AG09309 (cell line): ENCODE measurements at regions not wholly inside any gene's neighbourhood (a gene's known extent, or its start where the extent isn't known, plus 50 kb on each side); places are given as distances from the start of the nearest gene placed in this dataset.

ENCODE experiments used
- DNase-seq: peaks from one replicate; pipeline ENCODE4 v3.0.0-alpha.2; 2010; ENCODE audit warnings: low read depth
- H3K4me3 ChIP-seq: 2 replicates; pipeline ENCODE4 v1.5.1; 2011; ENCODE audit warnings: mild to moderate bottlenecking, low read depth, low read length, moderate library complexity; ENCODE audit not compliant: control insufficient read depth
- TF ChIP-seq, protein P1 (sequence below): IDR thresholded peaks from 2 replicates; pipeline ENCODE4 v1.5.1; 2011; ENCODE audit warnings: mild to moderate bottlenecking, low read depth, low read length, inconsistent platforms; ENCODE audit not compliant: insufficient read depth, control insufficient read depth; ENCODE audit errors: missing control alignments

DNA sequence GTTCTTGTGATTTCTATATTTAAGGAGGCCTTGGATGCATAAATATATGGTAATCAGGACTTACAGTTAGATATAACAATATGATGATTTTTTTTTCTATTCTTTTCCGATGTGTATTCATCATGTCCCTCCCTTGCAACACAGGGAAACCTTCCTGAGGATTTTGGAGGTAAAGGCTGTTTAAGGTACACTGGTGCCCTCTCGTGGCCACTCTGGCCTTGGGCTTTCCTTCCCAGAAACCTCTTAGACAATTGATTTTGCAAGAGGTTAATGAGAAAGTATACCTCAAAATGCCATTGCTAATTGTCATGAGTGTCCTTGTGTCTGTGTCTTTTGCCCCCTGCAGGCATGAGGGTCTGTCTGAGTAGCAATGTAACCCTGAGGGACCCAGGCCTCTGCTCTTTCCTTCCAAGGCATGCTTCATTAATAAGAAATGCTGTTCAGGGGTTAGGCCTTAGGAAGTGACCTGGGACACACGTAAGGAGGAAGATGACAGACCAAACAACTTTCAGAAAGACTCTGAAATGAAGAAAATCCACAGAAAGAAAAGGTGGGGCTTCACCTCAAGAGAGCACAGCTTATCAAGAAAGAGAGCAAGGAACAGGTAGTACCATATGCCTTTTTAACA, 70.3 kb upstream of the PPP2R3A start:
- peak; percentile 59 for DNase-seq
- H3K4me3 ChIP-seq = no peak overlapping the region
- TF ChIP-seq, protein P1, sequence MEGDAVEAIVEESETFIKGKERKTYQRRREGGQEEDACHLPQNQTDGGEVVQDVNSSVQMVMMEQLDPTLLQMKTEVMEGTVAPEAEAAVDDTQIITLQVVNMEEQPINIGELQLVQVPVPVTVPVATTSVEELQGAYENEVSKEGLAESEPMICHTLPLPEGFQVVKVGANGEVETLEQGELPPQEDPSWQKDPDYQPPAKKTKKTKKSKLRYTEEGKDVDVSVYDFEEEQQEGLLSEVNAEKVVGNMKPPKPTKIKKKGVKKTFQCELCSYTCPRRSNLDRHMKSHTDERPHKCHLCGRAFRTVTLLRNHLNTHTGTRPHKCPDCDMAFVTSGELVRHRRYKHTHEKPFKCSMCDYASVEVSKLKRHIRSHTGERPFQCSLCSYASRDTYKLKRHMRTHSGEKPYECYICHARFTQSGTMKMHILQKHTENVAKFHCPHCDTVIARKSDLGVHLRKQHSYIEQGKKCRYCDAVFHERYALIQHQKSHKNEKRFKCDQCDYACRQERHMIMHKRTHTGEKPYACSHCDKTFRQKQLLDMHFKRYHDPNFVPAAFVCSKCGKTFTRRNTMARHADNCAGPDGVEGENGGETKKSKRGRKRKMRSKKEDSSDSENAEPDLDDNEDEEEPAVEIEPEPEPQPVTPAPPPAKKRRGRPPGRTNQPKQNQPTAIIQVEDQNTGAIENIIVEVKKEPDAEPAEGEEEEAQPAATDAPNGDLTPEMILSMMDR = peak; percentile 90

DNA sequence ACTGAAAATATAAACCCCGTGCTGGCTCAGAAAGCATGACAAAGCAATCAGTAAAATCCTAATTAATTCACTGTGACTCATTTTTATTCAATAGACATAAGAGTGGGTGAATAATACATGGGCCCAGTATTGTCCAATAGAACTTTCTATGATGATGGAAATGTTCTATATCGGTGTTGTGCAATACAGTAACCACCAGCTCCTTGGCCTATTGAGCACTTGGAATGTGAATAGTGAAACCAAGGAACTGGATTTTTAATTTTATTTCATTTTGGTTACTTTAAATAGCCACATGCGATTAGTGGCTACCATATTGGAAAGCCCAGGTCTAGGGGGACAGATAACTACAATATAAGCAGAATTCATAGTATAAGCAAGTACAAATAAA, 69.8 kb upstream of the PPP2R3A start:
- peak; percentile 18 for DNase-seq
- no peak overlapping the region for H3K4me3 ChIP-seq
- TF ChIP-seq, protein P1 = no peak

DNA sequence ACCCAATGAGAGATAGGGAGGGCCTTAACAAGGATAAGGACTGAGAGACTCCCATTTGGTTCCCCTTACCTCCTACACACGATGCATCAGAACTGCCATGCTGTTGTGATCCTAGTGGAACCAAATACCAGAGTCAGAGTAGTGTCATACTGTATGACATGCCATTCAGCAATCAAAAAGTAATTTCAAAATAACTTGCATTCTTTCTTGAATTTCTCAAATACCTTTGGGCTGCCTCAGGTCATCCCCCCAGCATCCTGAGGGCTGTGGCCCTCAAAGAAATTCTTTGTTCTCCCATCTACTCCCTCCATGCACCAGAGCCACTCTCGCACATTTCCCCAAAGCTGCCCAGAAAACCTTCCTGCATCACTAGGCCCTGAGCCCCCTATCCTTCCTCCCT, 68.9 kb upstream of the PPP2R3A start:
- no peak for DNase-seq
- H3K4me3 ChIP-seq = no peak overlapping the region
- TF ChIP-seq, protein P1 = no peak

DNA sequence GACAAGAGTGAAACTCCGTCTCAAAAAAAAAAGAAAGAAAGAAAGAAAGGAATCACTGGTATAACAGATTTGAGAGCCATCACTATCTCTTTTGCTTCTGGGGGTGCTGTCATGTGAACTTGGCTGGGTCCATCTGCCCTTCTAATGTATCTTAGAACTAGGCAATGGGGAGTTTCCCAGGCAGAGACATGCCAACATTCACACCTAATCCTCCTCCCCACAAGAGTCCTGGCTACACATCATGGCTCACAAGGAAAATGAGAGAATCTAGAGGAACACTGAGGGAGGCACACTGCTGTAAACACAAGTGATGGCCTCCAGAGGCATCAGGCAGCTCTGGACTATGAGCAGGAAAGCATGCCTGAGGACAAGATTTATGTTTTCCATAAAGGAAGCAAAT, 67.8 kb upstream of the PPP2R3A start:
- no peak overlapping the region for H3K4me3 ChIP-seq
- TF ChIP-seq, protein P1 = no peak
- DNase-seq = no peak

DNA sequence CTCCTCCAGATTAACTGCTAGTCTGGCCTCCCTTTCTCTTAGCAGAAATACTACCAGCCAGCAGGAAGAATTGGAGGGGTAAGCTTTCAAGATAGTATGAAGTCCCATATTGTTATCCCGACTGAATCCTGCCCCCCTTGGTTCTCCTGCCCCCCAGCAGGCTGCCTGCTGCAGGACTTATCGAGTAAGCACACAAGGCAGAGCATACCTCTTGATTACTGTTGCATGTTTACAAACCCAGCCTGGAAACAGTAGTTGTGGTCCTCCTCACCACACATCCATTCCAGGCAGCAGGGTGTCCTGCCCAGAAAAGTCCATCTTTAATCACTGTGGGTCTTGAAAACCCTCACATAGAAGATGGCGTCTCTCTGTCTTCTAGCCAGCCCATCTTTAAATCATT, 66.8 kb upstream of the PPP2R3A start:
- TF ChIP-seq, protein P1 = no peak
- no peak overlapping the region for H3K4me3 ChIP-seq
- no peak for DNase-seq

DNA sequence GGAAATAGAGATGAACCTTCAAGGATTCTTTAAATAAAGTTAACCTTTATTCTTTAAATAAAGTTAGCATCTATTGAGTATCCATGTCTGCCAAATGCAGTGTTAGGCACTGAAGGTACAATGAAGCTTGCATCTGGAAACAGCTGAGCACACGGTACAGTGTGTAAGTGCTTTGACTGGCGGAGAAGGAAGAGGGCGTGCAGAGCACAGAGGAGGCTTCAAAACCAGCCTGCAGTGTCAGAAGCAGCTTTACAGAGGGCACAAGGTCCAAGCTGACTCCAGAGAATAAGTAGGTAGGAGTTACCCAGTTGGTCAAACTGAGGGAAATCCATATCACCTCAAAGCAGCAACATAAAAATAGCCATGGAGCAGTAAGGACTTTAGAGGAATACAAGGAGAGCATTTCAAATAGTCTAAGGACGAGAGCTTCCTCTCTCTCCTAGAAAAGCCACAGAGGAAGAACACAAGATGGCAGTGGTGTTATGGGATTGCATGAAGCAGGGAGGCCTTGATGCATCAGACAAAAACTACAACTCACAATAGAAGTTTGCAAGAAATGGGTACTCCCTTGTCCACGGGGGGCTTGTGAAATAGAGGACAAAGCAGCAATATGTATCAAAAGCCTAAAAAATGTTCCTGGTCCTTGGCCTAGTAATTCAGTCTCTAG, 60.3 kb upstream of the PPP2R3A start:
- DNase-seq = no peak
- H3K4me3 ChIP-seq = no peak overlapping the region
- TF ChIP-seq, protein P1 = peak; percentile 63
